Ishikawa (cell line): ENCODE measurements at regions not wholly inside any gene's neighbourhood (a gene's known extent, or its start where the extent isn't known, plus 50 kb on each side); places are given as distances from the start of the nearest gene placed in this dataset.

Experiments used
- CEBPB ChIP-seq: IDR thresholded peaks from 2 replicates; pipeline ENCODE4 v1.6.1; 2012
- CREB1 ChIP-seq: IDR thresholded peaks from 2 replicates; pipeline ENCODE4 v1.6.1; 2012; ENCODE audit warnings: low read depth
- EGR1 ChIP-seq: IDR thresholded peaks from 2 replicates; pipeline ENCODE4 v1.6.1; 2012
- EP300 ChIP-seq: IDR thresholded peaks from 2 replicates; pipeline ENCODE4 v1.6.1; 2012; ENCODE audit warnings: borderline replicate concordance
- FOXM1 ChIP-seq: IDR thresholded peaks from 2 replicates; pipeline ENCODE4 v1.6.1; 2012; ENCODE audit warnings: low read depth, borderline replicate concordance
- NFIC ChIP-seq: IDR thresholded peaks from 2 replicates; pipeline ENCODE4 v1.6.1; 2012
- RAD21 ChIP-seq: IDR thresholded peaks from 2 replicates; pipeline ENCODE4 v1.6.1; 2012; ENCODE audit warnings: low read depth
- TAF1 ChIP-seq: IDR thresholded peaks from 2 replicates; pipeline ENCODE4 v1.6.1; 2012; ENCODE audit warnings: low read depth, mild to moderate bottlenecking
- TCF12 ChIP-seq: IDR thresholded peaks from 2 replicates; pipeline ENCODE4 v1.6.1; 2012; ENCODE audit warnings: low read depth
- TEAD4 ChIP-seq: IDR thresholded peaks from 2 replicates; pipeline ENCODE4 v1.6.1; 2012
- YY1 ChIP-seq: IDR thresholded peaks from 2 replicates; pipeline ENCODE4 v1.6.1; 2012; ENCODE audit warnings: low read depth
- ZBTB7A ChIP-seq: IDR thresholded peaks from 2 replicates; pipeline ENCODE4 v1.6.1; 2012; ENCODE audit warnings: low read depth
- TF ChIP-seq, protein P1 (sequence below): IDR thresholded peaks from 2 replicates; pipeline ENCODE4 v1.6.1; 2012
- TF ChIP-seq, protein P2 (sequence below): IDR thresholded peaks from 2 replicates; pipeline ENCODE4 v1.6.1; 2012; ENCODE audit warnings: low read depth, mild to moderate bottlenecking
- TF ChIP-seq, protein P3 (sequence below): IDR thresholded peaks from 2 replicates; pipeline ENCODE4 v1.6.1; 2012

DNA sequence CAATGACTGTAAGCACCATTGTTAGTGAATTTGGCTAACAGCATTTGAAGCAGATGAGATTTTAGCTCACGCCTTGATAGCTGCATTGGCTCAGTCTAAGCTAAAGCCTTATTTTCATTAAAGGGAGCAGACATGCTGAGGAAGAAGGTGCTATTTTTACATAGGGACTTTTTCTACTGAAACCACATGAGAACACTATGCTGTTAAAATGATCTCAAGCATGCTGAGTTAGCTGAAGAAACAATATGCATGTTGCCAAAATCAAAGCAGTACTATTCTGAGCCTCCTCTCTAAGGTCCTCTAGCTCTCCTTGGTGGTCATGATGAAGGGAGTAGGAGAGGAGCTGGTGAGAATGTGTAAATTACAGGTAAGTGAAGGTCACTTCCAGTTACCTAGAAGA lies 134.4 kb upstream of the JADE1 start:
- TF ChIP-seq TEAD4 (no peak), CREB1 (no peak), YY1 (no peak), CEBPB (no peak), TAF1 (no peak), EP300 (no peak), TCF12 (no peak), ZBTB7A (no peak)
- TF ChIP-seq, protein P1, sequence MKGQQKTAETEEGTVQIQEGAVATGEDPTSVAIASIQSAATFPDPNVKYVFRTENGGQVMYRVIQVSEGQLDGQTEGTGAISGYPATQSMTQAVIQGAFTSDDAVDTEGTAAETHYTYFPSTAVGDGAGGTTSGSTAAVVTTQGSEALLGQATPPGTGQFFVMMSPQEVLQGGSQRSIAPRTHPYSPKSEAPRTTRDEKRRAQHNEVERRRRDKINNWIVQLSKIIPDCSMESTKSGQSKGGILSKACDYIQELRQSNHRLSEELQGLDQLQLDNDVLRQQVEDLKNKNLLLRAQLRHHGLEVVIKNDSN, result no peak
- TF ChIP-seq, protein P2, sequence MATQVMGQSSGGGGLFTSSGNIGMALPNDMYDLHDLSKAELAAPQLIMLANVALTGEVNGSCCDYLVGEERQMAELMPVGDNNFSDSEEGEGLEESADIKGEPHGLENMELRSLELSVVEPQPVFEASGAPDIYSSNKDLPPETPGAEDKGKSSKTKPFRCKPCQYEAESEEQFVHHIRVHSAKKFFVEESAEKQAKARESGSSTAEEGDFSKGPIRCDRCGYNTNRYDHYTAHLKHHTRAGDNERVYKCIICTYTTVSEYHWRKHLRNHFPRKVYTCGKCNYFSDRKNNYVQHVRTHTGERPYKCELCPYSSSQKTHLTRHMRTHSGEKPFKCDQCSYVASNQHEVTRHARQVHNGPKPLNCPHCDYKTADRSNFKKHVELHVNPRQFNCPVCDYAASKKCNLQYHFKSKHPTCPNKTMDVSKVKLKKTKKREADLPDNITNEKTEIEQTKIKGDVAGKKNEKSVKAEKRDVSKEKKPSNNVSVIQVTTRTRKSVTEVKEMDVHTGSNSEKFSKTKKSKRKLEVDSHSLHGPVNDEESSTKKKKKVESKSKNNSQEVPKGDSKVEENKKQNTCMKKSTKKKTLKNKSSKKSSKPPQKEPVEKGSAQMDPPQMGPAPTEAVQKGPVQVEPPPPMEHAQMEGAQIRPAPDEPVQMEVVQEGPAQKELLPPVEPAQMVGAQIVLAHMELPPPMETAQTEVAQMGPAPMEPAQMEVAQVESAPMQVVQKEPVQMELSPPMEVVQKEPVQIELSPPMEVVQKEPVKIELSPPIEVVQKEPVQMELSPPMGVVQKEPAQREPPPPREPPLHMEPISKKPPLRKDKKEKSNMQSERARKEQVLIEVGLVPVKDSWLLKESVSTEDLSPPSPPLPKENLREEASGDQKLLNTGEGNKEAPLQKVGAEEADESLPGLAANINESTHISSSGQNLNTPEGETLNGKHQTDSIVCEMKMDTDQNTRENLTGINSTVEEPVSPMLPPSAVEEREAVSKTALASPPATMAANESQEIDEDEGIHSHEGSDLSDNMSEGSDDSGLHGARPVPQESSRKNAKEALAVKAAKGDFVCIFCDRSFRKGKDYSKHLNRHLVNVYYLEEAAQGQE, result no peak

DNA sequence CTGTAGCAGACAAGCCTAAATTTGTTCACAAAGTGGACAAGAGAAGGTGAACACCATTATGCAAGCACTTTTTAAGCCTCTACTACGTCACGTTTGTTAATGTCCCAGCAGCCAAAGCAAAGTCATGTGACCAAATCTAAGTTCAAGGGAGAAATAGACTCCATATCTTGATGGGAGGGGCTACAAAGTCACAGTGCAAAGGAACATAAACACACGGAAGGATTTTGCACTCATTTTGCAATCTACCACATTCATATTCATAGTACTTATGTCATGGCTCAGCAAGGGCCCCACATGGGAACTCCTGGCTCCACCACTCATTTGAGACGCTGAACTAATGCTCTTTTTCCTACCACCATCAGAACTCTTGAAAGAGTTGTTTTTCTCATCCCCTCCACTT lies 139.0 kb upstream of the JADE1 start:
- TF ChIP-seq FOXM1, result no peak
- no peak for TF ChIP-seq YY1
- no peak for TF ChIP-seq TEAD4
- no peak for TF ChIP-seq ZBTB7A
- TF ChIP-seq CREB1, result no peak
- TF ChIP-seq EGR1, result no peak
- TF ChIP-seq CEBPB, result no peak
- no peak for TF ChIP-seq NFIC
- no peak for TF ChIP-seq TCF12
- TF ChIP-seq RAD21, result no peak

DNA sequence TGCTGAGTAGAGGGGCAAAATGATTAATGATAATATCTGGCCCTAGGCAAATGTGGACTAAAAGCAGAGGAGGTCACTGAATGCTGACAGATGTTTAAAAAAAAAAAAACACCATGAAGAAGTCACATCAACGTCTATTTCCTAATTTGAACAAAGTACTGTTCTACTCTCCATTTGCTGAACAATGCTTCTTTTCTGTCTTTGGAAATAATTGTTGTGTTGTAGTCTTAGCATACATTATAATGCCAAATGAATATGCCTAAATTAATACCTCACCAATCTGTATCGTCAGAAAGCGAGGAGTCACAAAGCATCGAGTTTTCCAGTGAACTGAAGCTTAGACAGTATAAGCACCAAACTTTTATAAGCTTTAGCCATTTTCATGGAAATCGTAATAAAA lies 140.9 kb upstream of the JADE1 start:
- TF ChIP-seq, protein P3, sequence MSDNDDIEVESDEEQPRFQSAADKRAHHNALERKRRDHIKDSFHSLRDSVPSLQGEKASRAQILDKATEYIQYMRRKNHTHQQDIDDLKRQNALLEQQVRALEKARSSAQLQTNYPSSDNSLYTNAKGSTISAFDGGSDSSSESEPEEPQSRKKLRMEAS, result no peak
- no peak for TF ChIP-seq TCF12

DNA sequence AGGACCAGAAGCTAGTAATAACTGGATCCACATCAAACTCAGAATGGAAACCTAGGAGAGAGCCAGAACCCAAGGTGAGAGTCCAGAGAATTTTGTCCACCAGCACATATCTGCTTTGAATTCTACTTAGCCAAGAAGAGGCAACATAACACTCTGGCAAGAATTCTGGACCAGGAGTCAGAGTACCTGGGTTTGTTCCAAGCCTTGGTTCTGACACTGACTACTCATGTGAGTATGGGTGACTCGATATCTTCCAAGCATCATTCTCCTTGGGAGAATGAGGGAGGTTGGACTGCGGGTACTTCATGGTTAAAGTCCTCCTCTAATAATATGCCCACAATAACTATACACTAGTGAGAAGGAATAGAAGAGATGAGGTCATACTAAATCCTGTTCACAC lies 144.0 kb upstream of the JADE1 start:
- TF ChIP-seq RAD21 (no peak), ZBTB7A (no peak), CREB1 (no peak), YY1 (no peak), TEAD4 (no peak), CEBPB (no peak), TAF1 (no peak), EGR1 (no peak), TCF12 (no peak), EP300 (no peak), FOXM1 (no peak), NFIC (no peak)
- TF ChIP-seq, protein P3, result no peak
- TF ChIP-seq, protein P1, result no peak
- TF ChIP-seq, protein P2, result no peak

DNA sequence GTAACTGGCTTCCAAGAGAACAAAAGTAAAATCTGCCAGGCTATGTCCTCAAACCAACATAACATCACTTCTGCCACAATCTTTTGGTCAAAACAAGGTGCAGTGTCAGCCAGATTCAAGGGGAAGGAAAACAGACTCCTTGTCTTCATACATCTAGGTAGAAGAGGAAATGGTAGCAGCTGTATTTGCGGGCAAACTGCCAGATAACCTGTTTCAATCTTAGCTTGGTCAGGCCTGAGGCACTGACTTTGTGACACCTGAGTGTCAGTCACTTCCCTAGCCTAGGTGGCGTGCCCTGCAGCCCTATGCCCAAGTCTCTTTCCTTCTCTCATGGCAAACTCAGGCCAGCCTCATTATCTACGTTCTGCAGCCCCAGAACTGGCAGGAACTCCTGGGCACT lies 146.2 kb upstream of the JADE1 start:
- TF ChIP-seq TAF1, result no peak
- TF ChIP-seq TEAD4, result no peak
- TF ChIP-seq TCF12, result no peak
- TF ChIP-seq EGR1, result no peak
- TF ChIP-seq EP300, result no peak
- no peak for TF ChIP-seq FOXM1
- no peak for TF ChIP-seq CEBPB
- no peak for TF ChIP-seq RAD21
- no peak for TF ChIP-seq ZBTB7A
- no peak for TF ChIP-seq CREB1
- TF ChIP-seq, protein P1, result no peak
- TF ChIP-seq, protein P2, result no peak
- TF ChIP-seq, protein P3, result no peak
